BLaER1 (cell line): ENCODE measurements at regions not wholly inside any gene's neighbourhood (a gene's known extent, or its start where the extent isn't known, plus 50 kb on each side); places are given as distances from the start of the nearest gene placed in this dataset.
"Not testable (repeated sequence)": the region's sequence is repeated elsewhere in the genome, so short reads cannot be mapped to it uniquely, and the experiment has no call there.

ENCODE experiments used
- H3K27ac ChIP-seq: shearing (Covaris generic); formaldehyde crosslinking; 2 replicates; pipeline ENCODE4 v1.8.1; 2022
- H3K27me3 ChIP-seq: shearing (Covaris generic); formaldehyde crosslinking; 2 replicates; pipeline ENCODE4 v1.8.1; 2022
- H3K36me3 ChIP-seq: shearing (Covaris generic); formaldehyde crosslinking; 2 replicates; pipeline ENCODE4 v1.8.1; 2022
- H3K4me1 ChIP-seq: shearing (Covaris generic); formaldehyde crosslinking; 2 replicates; pipeline ENCODE4 v1.8.1; 2022
- H3K4me2 ChIP-seq: shearing (Covaris generic); formaldehyde crosslinking; 2 replicates; pipeline ENCODE4 v1.8.1; 2022
- H3K4me3 ChIP-seq: shearing (Covaris generic); formaldehyde crosslinking; 2 replicates; pipeline ENCODE4 v1.8.1; 2022
- H3K9ac ChIP-seq: shearing (Covaris generic); formaldehyde crosslinking; 2 replicates; pipeline ENCODE4 v1.8.1; 2022
- H3K9me3 ChIP-seq: shearing (Covaris generic); formaldehyde crosslinking; 2 replicates; pipeline ENCODE4 v1.8.1; 2022
- H4K20me1 ChIP-seq: shearing (Covaris generic); formaldehyde crosslinking; 2 replicates; pipeline ENCODE4 v1.8.1; 2022
- Cebpa-rat ChIP-seq: shearing (Covaris generic); IDR thresholded peaks from 2 replicates; pipeline ENCODE4 v1.8.1; 2022

- Histone ChIP-seq H3K27ac (no peak overlapping the region), H3K27me3 (no peaks in the 10 kb centered on the region), H3K4me2 (no peak overlapping the region)
These were observed 67.3 kb downstream of the PRR18 start for GRCh38 chr6:166240889-166241288.

GRCh38 chr6:166237617-166238016 lies 70.0 kb upstream of the TBXT start:
- H3K4me2 ChIP-seq: peak overlapping the region; percentile 64
- no peaks in the 10 kb centered on the region for H3K27me3 ChIP-seq
- no peaks in the 10 kb centered on the region for H3K9me3 ChIP-seq
- H3K9ac ChIP-seq: no peak overlapping the region
- no peaks in the 10 kb centered on the region for H4K20me1 ChIP-seq
- no peak for TF ChIP-seq Cebpa-rat
- peaks cover 22% of the 10 kb centered on the region for H3K4me1 ChIP-seq
- no peaks in the 10 kb centered on the region for H3K36me3 ChIP-seq
- H3K4me3 ChIP-seq: no peak overlapping the region
- no peak overlapping the region for H3K27ac ChIP-seq

More at GRCh38 chr6:166240889-166241288, 67.3 kb downstream of the PRR18 start:
- H3K9ac ChIP-seq: no peak overlapping the region
- H3K9me3 ChIP-seq: no peaks in the 10 kb centered on the region
- no peak overlapping the region for H3K4me3 ChIP-seq
- no peaks in the 10 kb centered on the region for H4K20me1 ChIP-seq
- no peak for TF ChIP-seq Cebpa-rat
- H3K4me1 ChIP-seq: peaks cover 42% of the 10 kb centered on the region
- H3K36me3 ChIP-seq: no peaks in the 10 kb centered on the region

- peaks cover 22% of the 10 kb centered on the region for H3K4me1 ChIP-seq
- TF ChIP-seq Cebpa-rat: no peak
- H3K4me2 ChIP-seq: peak overlapping the region; percentile 64
- peak overlapping the region; percentile 18; the same call in 1 of the 2 replicates for H3K27ac ChIP-seq
- no peaks in the 10 kb centered on the region for H3K36me3 ChIP-seq
- no peak overlapping the region for H3K9ac ChIP-seq
- no peaks in the 10 kb centered on the region for H4K20me1 ChIP-seq
- H3K9me3 ChIP-seq: no peaks in the 10 kb centered on the region
- no peaks in the 10 kb centered on the region for H3K27me3 ChIP-seq
- no peak overlapping the region for H3K4me3 ChIP-seq
These were observed 68.9 kb upstream of the TBXT start for GRCh38 chr6:166236596-166236995.

GRCh38 chr6:166235666-166236292 lies 68.1 kb upstream of the TBXT start:
- TF ChIP-seq Cebpa-rat: no peak
- Histone ChIP-seq H3K27me3 (no peaks in the 10 kb centered on the region), H3K4me3 (no peak overlapping the region), H3K9me3 (no peaks in the 10 kb centered on the region), H4K20me1 (no peaks in the 10 kb centered on the region), H3K4me2 (peak overlapping the region; percentile 64), H3K36me3 (no peaks in the 10 kb centered on the region), H3K4me1 (peaks cover 22% of the 10 kb centered on the region), H3K27ac (no peak overlapping the region), H3K9ac (no peak overlapping the region)

GRCh38 chr6:166231181-166231580 lies 63.5 kb upstream of the TBXT start:
- H4K20me1 ChIP-seq, H3K4me1 ChIP-seq, H3K4me2 ChIP-seq, H3K9ac ChIP-seq, H3K36me3 ChIP-seq, H3K9me3 ChIP-seq, H3K4me3 ChIP-seq, H3K27me3 ChIP-seq, H3K27ac ChIP-seq: not testable (repeated sequence)

GRCh38 chr6:166228839-166229528 lies 61.3 kb upstream of the TBXT start:
- Histone ChIP-seq H3K9me3 (no peaks in the 10 kb centered on the region), H3K4me2 (peak overlapping the region; percentile 26; the same call in 1 of the 2 replicates), H3K27me3 (no peaks in the 10 kb centered on the region), H3K36me3 (no peaks in the 10 kb centered on the region), H3K9ac (no peak overlapping the region), H3K27ac (no peak overlapping the region), H3K4me3 (no peak overlapping the region), H4K20me1 (no peaks in the 10 kb centered on the region), H3K4me1 (peaks cover 8% of the 10 kb centered on the region; the same call in 1 of the 2 replicates)
- TF ChIP-seq Cebpa-rat: no peak

GRCh38 chr6:166228425-166228824 lies 60.8 kb upstream of the TBXT start:
- Histone ChIP-seq H3K27me3 (no peaks in the 10 kb centered on the region), H3K4me3 (no peak overlapping the region), H3K36me3 (no peaks in the 10 kb centered on the region), H3K27ac (no peak overlapping the region), H3K4me2 (no peak overlapping the region), H4K20me1 (no peaks in the 10 kb centered on the region), H3K9ac (no peak overlapping the region), H3K4me1 (peaks cover 12% of the 10 kb centered on the region; the same call in 1 of the 2 replicates), H3K9me3 (no peaks in the 10 kb centered on the region)
- no peak for TF ChIP-seq Cebpa-rat

- H3K4me3 ChIP-seq: no peak overlapping the region
- H3K4me2 ChIP-seq: peak overlapping the region; percentile 36
- H3K27ac ChIP-seq: no peak overlapping the region
- H3K4me1 ChIP-seq: peaks cover 10% of the 10 kb centered on the region
- H3K36me3 ChIP-seq: no peaks in the 10 kb centered on the region
- H4K20me1 ChIP-seq: no peaks in the 10 kb centered on the region
- no peaks in the 10 kb centered on the region for H3K27me3 ChIP-seq
- H3K9me3 ChIP-seq: no peaks in the 10 kb centered on the region
- TF ChIP-seq Cebpa-rat: no peak
- no peak overlapping the region for H3K9ac ChIP-seq
These were observed 55.4 kb upstream of the TBXT start for GRCh38 chr6:166223079-166223478.

GRCh38 chr6:166222631-166223030 lies 55.0 kb upstream of the TBXT start:
- Histone ChIP-seq H3K9ac (no peak overlapping the region), H3K4me2 (peak overlapping the region; percentile 36), H3K9me3 (no peaks in the 10 kb centered on the region), H3K36me3 (no peaks in the 10 kb centered on the region), H3K27me3 (no peaks in the 10 kb centered on the region), H3K4me1 (peaks cover 10% of the 10 kb centered on the region), H4K20me1 (no peaks in the 10 kb centered on the region), H3K27ac (no peak overlapping the region), H3K4me3 (no peak overlapping the region)
- no peak for TF ChIP-seq Cebpa-rat

- Histone ChIP-seq H3K4me3 (no peak overlapping the region), H4K20me1 (no peaks in the 10 kb centered on the region), H3K9ac (no peak overlapping the region), H3K9me3 (no peaks in the 10 kb centered on the region), H3K27ac (no peak overlapping the region), H3K36me3 (no peaks in the 10 kb centered on the region), H3K4me1 (peaks cover 10% of the 10 kb centered on the region), H3K4me2 (no peak overlapping the region), H3K27me3 (no peaks in the 10 kb centered on the region)
- no peak for TF ChIP-seq Cebpa-rat
These were observed 54.0 kb upstream of the TBXT start for GRCh38 chr6:166221636-166222035.
